NOMO-1 treated with dmso at 0.1 percent for 144 hours (cell line): ENCODE measurements at regions not wholly inside any gene's neighbourhood (a gene's known extent, or its start where the extent isn't known, plus 50 kb on each side); places are given as distances from the start of the nearest gene placed in this dataset.

Experiments used
- DNase-seq: peaks from one replicate; lab custom pipeline; 2025; ENCODE audit not compliant: unreplicated experiment; lab: John Stamatoyannopoulos, UW

DNA sequence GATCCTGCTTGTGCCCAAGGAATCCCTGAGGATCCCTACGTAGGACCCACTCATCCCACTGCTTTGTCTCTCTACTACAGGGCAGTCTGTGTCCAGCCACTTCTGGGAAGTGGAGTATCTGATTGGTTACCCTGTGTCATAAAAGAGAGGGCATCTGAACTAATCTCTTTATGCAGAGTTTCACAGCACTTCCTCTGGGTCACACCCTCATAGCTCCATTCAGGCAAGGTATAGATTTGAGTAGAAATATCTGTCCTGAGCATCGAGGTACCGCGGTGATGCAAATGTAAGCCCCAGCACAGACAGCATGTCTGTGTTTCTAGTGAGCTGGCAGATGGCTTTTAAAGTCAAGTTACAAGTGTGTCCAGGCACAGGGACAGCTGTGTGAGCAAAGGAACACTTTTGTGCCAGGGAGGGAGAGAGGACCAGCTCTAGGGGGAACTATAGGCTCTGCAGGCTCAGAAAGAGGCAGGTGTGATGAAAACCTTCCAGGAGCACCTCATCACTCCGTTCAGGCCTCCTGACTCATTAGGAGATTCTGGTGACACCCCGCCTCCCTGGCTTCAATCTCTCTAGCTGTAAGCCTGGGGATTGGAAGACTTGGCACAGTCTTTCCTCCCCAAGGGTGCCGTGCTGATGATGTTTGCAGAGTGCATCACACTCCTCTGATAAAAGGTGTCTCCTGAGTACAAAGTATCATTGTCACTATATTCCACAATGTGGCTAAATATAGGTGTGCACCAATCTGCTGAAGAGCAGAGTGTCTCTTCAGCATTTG is 84.3 kb upstream of the UBL3 start:
- no peak for DNase-seq

DNA sequence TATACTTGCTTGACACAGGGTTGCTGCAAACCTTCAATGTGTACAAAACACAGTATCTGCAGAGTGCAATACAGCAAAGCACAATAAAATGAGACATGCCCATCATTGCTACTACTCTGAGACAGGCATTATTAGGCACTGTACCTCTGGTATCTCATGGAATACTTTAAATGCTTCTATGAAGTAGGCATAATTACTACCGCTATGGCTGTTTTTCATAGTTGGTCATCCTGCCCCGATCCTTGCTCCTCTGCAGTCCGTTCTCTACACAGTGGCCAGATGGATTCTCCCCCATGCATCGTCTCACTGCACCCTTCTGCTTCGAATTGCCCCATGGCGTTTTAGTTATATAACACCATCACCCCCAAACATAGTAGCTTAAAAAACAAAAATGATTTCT is 83.0 kb upstream of the UBL3 start:
- no peak for DNase-seq

DNA sequence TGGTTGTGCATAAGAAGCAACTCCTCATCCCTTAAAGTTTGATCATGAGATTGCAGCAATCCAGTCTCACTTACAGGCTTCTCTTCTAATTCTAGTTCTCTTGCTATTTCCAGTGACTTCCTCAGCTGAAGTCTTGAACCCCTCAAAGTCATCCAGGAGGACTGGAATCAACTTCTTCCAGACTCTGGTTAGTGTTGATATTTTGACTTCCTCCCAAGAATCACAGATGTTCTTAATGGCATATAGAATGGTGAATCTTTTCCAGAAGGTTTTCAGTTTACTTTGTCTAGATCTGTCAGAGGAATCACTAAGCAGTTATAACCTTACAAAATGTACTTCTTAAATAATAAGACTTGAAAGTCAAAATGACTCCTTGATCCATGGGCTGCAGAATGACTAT is 81.3 kb upstream of the UBL3 start:
- DNase-seq: no peak

DNA sequence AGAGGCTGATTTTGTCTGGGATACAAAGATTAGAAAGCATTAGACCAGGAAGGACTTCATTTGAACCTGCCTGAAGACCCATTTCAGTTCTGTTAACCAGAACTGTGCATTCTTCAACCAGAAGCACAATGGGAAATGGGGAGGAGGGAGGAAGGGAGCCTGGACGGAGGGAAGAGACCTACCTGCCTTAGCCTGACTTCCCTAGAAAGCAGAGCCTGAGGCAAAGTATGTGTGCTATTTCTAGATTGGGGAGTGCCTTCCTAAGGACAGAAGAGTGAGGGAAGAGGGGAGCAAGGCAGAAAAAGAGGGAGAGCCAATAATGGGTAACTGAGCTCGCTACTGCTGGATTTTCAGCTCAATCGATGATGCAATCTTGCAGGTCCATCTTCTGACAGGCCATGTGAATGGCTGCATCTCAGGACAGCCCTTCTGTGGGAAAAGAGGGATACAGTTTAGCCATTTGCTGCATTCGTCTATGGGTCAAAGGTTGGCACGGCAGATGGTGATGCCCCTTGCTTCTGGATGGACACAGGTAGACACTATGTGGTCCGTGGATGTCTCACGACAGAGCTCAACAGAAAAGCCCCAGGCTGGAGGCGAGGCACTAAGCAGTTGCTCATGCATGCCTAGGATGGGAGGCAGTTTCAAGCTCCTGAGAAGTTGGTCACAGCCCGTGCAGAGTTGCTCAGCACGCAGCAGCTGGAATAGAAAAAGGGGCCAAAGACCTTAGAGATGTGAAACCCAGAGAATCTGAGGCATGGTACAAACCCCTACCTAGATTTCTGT is 78.8 kb upstream of the UBL3 start:
- no peak for DNase-seq

DNA sequence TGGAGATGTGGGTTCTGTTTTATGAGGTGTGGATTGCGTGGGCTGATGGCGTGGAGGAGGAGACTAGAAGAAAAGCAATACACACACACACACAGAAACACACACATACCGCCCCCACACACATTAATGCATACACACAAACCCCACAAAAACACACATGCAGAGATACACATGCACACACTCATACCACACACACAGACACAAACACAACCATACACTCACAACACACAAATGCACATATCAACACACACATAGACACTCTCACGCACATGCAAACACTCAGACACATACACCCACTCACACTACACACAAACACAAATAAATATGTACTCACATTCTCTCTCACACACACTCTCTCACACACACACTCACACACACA is 75.7 kb upstream of the UBL3 start:
- DNase-seq: no peak

DNA sequence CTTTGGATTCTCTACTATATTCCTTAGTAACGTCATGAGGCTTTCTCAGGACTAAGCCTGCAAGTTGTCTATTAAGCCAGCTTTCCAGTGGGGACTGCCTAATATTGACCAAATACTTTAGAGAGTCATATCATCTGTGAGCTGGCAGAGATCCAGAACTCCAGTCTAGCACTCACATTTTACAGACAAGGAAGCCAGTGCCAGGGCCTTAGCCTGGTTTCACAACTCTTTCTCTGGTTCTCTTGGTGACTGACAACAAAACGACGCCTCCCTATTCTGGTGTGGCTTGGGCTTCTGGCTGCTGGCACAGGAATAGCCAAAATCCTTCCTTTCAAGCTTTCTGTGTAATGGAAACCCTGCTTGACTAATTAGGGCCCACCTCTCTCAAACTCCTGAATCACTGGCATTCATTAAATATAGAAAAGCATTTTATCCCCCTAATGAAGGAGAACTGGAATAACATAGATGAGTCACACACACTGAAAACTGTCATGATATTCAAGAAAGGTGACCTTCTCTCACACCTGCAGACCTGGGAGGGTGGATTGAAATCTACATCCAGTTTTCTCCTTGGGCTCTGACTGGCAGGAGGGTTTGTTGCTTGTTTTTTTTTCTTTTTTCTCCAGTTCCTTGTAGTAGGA is 75.2 kb upstream of the UBL3 start:
- peak; percentile 58 for DNase-seq

DNA sequence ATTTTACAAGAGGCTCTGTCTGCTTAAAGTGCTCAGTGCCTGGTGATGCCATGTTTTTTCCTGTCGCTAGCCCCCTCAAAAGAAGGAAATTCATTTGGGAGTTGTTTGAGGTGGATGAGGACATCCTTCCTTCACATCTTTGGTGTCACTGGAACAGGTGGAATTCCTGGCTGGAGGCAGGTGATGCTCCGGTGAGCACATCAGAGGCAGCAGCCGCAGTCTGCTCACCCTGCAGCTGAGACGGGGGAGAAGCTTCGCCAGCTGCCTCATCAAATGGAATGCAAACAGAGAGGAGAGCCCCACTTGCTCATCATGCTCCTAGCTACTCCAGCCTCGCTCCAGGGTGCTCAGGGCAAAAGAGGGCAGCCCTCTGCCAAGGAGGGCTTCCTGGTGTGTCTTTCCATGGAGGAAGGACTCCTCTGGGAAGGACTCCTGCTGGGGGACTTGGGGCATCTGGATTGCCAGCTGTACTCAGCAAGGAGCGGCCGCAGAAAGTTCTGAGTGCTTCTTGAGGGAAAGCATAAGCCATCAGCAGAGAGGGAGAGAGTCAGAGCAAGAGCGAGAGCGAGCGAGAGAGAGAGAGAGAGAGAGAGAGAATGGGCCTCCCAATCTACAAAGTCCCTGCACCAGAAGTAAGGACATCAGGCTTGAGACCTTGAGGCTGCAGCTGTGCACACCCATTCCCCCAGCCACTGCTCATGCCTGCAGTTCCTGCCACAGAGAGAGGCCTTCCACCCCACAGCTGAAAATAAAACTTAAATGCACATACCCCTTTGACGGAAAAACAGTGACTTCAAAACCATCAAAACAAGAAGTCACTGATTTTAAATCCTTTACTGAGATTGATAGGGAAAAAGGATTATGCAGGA is 74.3 kb upstream of the UBL3 start:
- DNase-seq: no peak

DNA sequence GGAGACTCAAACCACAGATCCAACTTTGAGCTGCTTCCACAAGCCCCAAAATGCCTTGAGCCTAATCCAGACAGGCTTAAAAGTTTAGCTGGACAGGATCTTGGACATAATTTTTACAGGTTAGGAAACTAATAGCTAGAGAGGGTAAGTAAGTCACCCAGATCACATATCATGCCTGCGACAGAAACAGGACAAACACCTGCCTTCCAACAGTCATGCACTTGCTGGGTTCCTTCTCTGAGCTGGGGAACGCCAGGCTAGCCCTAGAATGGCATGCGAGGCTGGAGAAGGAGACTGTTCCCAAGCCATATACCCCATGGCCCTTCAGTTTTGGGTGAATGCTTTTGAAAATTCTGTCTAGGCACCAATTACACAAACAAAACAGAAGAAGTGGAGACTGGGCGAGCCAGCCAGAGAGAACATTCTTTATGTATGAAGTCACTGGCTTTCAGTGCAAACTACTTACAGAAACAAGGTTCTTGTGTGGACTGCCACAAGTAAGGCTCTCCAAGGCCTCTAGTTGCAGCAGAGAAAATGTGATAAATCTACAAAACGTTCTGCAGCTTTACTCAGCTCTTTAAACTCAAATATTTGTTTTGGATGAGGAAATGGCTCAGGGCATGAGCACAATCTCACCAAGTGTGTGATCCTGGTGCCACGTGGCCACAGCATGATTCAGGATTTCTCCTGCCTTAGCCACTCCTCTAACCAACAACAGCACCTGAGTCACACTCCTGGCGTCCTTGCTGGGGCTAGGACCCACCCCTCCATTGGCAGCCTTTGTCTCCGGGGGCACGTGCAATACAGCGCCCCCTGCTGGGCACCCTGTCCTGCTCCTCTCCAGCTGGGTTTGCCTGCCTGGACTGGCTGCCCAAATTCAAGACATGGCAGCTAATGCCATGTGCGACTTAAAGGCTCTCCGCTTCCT is 73.4 kb upstream of the UBL3 start:
- peak; percentile 29 for DNase-seq

DNA sequence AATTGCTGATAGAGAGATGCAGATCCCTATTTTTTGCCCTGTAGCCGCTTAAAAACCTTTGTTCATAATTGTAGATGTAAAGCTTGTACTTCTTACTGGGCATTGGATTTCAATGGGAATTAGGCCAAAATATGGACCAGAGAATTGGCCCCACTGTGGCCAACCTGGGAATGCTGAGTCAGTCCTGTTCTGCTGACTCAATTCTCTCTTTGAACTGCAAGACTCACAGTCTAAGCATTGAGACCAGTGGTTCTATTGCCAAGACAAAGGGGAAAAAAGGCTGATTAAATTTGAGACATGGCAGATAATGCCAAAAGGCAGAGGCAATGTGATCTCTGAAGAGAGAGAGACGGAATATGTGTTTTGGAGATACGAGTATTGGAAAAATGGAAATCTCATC is 72.5 kb upstream of the UBL3 start:
- no peak for DNase-seq

DNA sequence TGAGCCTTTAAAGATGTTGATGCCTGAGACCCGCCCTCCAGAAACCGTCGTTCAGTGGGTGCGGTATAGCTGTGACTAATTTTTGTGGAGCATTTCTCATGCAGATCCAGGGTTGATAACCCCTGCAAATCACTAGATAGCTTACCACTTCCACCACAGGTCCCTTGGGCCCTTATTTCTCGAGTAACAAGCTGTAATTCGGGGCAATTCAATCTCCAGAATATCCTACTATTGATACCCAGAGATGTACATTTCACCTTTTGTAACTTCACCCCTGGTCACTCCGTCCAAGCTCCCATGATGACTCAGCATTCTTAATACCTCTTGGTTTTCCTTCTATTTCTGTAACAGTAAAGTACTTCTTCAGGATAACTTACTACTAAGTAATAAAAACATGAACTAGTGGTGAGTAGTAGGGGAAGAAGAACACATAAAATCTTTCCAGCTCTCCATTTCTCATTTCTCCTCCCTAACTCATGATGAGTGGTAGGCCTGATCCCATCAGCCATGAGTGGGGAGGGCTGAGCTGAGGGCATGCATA is 71.9 kb upstream of the UBL3 start:
- no peak for DNase-seq

DNA sequence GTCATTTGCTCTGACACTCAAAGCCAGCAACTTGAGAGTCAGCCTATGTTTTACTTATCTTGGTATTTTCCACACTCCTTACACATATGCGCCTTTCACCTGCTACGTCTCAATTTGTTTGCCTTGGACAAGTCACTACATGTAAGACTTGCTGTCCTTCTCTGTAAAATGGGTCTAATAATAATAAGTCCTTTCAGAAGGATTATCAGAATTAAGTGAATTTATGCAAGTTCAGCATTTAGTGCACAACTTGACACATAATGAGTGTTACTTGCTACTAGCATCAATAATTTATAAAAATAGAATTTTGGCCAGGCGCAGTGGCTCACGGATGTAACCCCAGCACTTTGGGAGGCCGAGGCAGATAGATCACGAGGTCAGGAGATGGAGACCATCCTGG is 71.1 kb upstream of the UBL3 start:
- no peak for DNase-seq

DNA sequence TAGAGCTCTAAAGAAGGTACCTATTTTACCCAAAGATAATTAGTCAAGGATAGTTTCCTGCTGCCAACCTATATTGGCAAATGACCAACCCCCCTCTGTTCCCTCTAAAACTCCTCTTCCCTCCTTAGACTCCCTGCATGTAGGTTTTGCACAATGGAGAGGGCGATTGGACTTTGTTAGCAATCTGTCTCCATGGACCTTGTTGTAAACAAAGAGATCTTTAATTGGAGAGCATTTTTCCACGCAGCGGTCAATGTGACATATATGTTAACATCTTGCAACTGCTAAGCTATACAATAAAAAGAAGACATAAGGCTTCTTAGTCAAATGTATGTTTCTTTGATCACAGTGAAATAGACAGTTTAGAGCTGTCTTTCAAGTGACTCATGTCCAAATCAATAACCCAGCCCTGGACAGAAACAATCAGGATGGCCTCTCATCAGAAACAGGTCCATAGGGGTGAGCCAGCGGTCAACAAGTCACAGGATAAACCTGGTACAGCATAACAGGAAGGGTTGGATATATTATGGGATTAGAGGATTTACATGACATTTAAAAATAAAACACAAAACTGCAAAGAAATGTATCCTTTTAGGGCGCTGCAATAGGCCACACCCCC is 69.7 kb upstream of the UBL3 start:
- no peak for DNase-seq

DNA sequence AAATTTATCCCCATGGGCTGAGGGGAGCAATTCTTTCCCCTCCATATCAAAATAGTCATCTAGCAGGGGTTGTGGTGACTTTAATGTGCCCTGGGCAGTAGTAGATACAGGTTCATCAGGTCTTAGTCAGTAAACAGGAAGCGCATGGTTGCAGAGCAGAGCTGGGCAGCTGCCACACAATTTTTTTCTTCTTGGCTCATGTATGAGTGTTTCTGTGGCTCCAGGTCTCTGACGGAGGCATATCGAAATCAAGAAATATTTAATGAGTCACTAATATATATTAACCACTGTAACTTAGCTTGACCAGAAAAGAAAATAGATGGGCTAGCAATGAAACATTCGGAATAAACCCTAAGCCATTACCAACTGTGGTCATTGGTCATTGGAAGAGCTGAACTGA is 68.4 kb upstream of the UBL3 start:
- DNase-seq: no peak

DNA sequence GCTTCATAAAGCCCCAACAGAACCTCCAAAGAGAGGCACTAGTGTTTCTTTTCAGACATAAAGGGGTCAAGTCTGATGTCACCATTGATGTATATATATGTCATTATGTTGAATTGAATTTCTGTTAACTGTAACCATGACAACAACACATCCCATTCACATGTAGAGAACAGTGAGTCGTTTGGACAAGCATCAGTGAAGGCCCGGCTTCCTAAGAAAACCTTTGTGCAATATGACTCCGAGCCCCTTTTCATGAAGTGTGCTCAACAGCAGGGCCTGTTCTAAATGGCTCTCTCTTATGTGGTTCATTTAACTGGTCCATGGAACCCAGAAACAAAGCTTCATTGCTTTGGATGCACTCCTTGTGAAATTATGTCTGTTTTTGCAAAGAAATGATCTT is 67.2 kb upstream of the UBL3 start:
- no peak for DNase-seq

DNA sequence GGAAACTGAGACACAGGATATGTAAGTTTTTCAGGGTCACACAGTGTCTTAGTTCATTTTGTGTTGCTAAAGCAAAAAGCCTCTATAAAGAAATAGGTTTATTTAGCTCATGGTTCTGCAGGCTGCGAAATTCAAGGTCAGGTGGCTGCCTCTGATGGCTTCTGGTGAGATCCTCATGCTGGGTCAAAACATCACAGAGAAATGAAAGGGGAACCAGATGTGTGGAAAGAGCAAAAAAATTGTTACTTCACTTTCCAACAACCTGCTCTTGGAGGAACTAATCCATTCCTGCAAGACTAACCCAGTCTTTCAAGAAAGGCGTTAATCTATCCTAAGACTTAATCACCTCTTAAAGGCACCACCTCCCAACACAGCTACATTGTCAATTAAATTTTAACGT is 64.2 kb upstream of the UBL3 start:
- DNase-seq: peak; percentile 71

DNA sequence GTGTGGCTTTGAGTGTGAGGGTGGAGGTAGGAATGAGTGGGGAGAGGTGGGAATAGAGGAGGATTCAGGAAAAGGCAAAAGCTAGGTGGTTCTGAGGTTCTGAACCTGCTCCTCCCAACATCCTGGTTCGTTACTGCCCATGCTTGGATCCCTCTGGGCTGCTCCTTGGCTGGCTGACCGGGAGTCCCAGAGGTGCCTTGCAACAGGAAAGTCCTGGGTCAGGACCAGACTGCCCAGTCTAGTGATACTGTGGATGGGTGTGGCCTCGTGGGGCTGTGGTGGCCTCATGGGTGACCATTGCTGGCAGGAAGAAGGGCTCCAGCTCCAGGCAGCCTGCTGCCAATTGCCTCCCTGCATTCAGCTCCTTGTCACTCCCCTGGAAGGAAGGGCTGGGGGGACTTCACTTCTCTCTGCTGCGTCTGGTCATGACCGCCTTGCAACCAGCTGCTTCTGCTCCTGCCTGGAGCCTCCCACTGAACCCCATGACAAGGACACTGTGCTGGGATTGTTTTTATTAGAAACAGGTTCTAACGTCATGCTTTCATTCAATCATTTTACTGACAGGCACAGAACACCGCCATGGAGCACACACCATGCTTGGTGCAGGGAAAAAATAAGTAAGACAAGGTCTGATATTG is 61.5 kb upstream of the UBL3 start:
- no peak for DNase-seq

DNA sequence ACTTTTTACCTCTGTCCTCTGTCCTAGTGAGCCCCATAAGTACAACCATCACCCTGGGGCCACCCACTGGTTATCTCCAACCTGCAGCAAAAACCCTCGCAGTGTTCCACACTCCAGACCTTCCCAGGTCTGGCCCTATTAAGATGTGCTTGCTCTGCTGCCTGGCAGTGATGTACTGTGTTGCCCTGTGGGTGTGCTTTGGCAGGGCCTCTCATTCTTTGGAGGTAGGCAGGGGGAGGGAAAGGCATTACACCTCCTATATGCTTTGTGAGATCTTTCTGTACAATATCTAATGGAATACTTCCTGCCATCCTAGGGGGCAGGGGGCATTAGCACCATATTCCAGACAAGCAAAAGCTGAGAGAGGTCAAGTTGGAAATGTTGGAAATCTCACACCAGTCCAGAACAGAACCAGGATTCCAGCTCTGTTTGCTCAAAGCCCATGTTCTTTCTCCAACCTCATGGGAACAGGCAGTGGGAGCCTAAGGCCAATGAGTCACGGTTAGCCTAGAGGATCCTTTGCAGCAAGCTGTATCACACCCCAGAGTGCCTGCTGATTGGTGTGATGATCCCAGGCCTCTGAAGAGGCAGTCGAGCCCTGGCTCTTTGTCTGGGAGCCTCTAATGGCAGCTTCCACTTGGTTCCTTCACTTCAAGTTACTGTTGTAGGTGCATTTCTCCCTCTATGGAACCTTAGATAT is 59.7 kb upstream of the UBL3 start:
- DNase-seq: no peak

DNA sequence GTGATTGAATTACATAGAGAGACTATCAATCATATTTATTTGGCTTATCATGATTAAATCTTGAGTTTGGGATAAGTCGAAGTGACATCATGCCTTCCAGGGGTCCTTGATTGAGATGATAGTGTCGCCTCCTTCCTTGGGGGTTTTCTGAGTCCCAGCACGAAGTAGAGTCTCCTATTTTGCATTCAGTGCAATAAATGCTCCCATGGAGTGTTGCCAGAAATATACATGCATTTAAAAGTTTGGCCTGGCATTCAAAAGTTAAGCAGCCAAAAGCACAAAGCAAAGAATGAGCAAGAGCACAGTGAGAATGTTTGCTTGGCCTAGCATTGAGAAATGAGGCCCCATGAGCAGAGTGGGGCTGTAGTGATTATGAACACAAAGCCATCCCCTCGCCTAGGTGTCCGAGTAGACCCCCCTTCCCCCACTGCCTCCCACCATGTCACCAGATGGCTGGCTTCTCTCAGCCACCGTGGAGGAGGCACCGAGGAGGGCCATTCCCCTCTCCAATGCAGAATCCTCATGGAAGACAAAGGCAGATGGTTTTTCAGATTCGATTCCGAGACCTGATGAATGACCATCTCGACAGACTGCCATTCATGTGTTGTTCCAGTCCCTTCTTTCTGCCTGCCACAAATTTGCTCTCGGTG is 58.8 kb upstream of the UBL3 start:
- no peak for DNase-seq
